WI38 (cell line): ENCODE measurements at regions not wholly inside any gene's neighbourhood (a gene's known extent, or its start where the extent isn't known, plus 50 kb on each side); places are given as distances from the start of the nearest gene placed in this dataset.
"Not testable (repeated sequence)": the region's sequence is repeated elsewhere in the genome, so short reads cannot be mapped to it uniquely, and the experiment has no call there.

ENCODE experiments used
- H3K4me3 ChIP-seq: 2 replicates; pipeline ENCODE4 v1.5.1; 2011; ENCODE audit warnings: low read depth, mild to moderate bottlenecking, control low read depth, low read length
- CTCF ChIP-seq: IDR thresholded peaks from 2 replicates; pipeline ENCODE4 v1.5.1; 2012; ENCODE audit warnings: low read depth, mild to moderate bottlenecking, control low read depth, low read length

- no peak for TF ChIP-seq CTCF
These were observed 238.0 kb upstream of the SLC16A7 start for GRCh38 chr12:59357811-59358210.

GRCh38 chr12:59346248-59346647 is 249.6 kb upstream of the SLC16A7 start:
- H3K4me3 ChIP-seq, result not testable (repeated sequence)
- TF ChIP-seq CTCF, result peak; percentile 27; the same call in 1 of the 2 replicates

More at GRCh38 chr12:59357811-59358210, 238.0 kb upstream of the SLC16A7 start:
- H3K4me3 ChIP-seq, result no peak overlapping the region

- no peak overlapping the region for H3K4me3 ChIP-seq
- no peak for TF ChIP-seq CTCF
These were observed 250.4 kb upstream of the SLC16A7 start for GRCh38 chr12:59345406-59345805.

GRCh38 chr12:59344224-59344623 is 251.6 kb upstream of the SLC16A7 start:
- no peak overlapping the region for H3K4me3 ChIP-seq
- no peak for TF ChIP-seq CTCF

- no peak overlapping the region for H3K4me3 ChIP-seq
- TF ChIP-seq CTCF, result no peak
These were observed 266.4 kb upstream of the SLC16A7 start for GRCh38 chr12:59329462-59329861.

GRCh38 chr12:59328395-59329075 is 267.3 kb upstream of the SLC16A7 start:
- not testable (repeated sequence) for H3K4me3 ChIP-seq

GRCh38 chr12:59326457-59326856 is 269.4 kb upstream of the SLC16A7 start:
- H3K4me3 ChIP-seq, result not testable (repeated sequence)

GRCh38 chr12:59322473-59322872 is 273.4 kb upstream of the SLC16A7 start:
- TF ChIP-seq CTCF, result no peak
- no peak overlapping the region for H3K4me3 ChIP-seq
